ENCODE measurements at regions not wholly inside any gene's neighbourhood (a gene's known extent, or its start where the extent isn't known, plus 50 kb on each side); places are given as distances from the start of the nearest gene placed in this dataset.

- TF ChIP-seq JUN (CRISPR knock-in tag; IDR thresholded peaks at IDR 0.05): no peak
- TF ChIP-seq SMAD4 (CRISPR knock-in tag; IDR thresholded peaks at IDR 0.05): no peak
These were observed 62.1 kb upstream of the NUP50 start (continued) for GRCh38 chr22:45101515-45102227.

- H3K27me3 Mint-ChIP-seq (ENCODE audit: low read depth): peaks cover 18% of the 10 kb centered on the region
- DNase-seq (ENCODE audit: low spot score): no peak
- H3K9me3 Mint-ChIP-seq: no peaks in the 10 kb centered on the region
- ATAC-seq: no peak
- H3K36me3 Mint-ChIP-seq: no peaks in the 10 kb centered on the region
- H3K4me1 Mint-ChIP-seq: peaks cover 6% of the 10 kb centered on the region; the same call in 1 of the 2 replicates
- H3K4me3 Mint-ChIP-seq: no peak overlapping the region
- CTCF ChIA-PET: interaction anchor here (0.9 to 3.4 kb wide), 5 partner anchors 13 to 295 kb away, joined by 3 to 18 read pairs (median 3); no protein-coding TSS in a partner anchor
- POLR2A ChIA-PET: interaction anchor here (0.6 kb wide), 1 partner anchor 145 kb away, joined by 6 read pairs; no protein-coding TSS in a partner anchor
- no peak for TF ChIP-seq TCF7 (CRISPR knock-in tag; IDR thresholded peaks at IDR 0.05; ENCODE audit: low read depth)
- H3K27ac Mint-ChIP-seq: no peak overlapping the region
These were observed 60.8 kb upstream of the NUP50 start for GRCh38 chr22:45102896-45103420.

DNA sequence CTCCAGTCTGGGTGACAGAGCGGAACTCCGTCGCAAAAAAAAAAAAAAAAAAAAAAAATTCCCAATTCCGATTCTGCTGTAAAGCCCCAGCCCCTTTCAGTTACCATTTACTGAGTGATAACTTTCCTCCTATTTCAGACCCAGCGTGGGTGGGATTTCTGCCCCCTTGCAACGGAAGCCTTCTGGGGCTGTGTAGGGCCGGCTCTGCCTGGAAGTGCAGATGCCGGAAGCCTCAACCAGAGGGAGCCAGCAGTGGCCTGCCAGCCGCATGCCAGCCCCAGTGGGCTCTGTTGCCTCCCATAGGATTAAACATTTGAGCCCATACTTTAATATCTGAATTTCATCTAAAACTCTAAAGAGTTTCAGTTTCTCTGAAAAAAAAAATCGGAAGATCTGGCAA, 60.0 kb upstream of the NUP50 start:
- ChIA-PET POLR2A (no interaction called here), CTCF (interaction anchor here (1.1 to 3.4 kb wide), 2 partner anchors 89 to 105 kb away, joined by 3 to 18 read pairs; no protein-coding TSS in a partner anchor)
- Mint-ChIP-seq H3K9me3 (no peaks in the 10 kb centered on the region), H3K4me1 (peaks cover 6% of the 10 kb centered on the region; the same call in 1 of the 2 replicates), H3K4me3 (no peak overlapping the region), H3K36me3 (no peaks in the 10 kb centered on the region), H3K27ac (no peak overlapping the region), H3K27me3 (ENCODE audit: low read depth) (peaks cover 20% of the 10 kb centered on the region)
- ATAC-seq (peak; percentile 70), DNase-seq (ENCODE audit: low spot score) (peak; percentile 29)
- TF ChIP-seq, protein P1, sequence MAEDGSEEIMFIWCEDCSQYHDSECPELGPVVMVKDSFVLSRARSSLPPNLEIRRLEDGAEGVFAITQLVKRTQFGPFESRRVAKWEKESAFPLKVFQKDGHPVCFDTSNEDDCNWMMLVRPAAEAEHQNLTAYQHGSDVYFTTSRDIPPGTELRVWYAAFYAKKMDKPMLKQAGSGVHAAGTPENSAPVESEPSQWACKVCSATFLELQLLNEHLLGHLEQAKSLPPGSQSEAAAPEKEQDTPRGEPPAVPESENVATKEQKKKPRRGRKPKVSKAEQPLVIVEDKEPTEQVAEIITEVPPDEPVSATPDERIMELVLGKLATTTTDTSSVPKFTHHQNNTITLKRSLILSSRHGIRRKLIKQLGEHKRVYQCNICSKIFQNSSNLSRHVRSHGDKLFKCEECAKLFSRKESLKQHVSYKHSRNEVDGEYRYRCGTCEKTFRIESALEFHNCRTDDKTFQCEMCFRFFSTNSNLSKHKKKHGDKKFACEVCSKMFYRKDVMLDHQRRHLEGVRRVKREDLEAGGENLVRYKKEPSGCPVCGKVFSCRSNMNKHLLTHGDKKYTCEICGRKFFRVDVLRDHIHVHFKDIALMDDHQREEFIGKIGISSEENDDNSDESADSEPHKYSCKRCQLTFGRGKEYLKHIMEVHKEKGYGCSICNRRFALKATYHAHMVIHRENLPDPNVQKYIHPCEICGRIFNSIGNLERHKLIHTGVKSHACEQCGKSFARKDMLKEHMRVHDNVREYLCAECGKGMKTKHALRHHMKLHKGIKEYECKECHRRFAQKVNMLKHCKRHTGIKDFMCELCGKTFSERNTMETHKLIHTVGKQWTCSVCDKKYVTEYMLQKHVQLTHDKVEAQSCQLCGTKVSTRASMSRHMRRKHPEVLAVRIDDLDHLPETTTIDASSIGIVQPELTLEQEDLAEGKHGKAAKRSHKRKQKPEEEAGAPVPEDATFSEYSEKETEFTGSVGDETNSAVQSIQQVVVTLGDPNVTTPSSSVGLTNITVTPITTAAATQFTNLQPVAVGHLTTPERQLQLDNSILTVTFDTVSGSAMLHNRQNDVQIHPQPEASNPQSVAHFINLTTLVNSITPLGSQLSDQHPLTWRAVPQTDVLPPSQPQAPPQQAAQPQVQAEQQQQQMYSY (CRISPR knock-in tag; IDR thresholded peaks at IDR 0.05): no peak
- TF ChIP-seq SMAD4 (CRISPR knock-in tag; IDR thresholded peaks at IDR 0.05): no peak
- TF ChIP-seq ZNF281 (CRISPR knock-in tag; IDR thresholded peaks at IDR 0.05): no peak
- TF ChIP-seq KAT7 (CRISPR knock-in tag; IDR thresholded peaks at IDR 0.05; ENCODE audit: borderline replicate concordance): no peak
- TF ChIP-seq, protein P2, sequence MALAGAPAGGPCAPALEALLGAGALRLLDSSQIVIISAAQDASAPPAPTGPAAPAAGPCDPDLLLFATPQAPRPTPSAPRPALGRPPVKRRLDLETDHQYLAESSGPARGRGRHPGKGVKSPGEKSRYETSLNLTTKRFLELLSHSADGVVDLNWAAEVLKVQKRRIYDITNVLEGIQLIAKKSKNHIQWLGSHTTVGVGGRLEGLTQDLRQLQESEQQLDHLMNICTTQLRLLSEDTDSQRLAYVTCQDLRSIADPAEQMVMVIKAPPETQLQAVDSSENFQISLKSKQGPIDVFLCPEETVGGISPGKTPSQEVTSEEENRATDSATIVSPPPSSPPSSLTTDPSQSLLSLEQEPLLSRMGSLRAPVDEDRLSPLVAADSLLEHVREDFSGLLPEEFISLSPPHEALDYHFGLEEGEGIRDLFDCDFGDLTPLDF (CRISPR knock-in tag; IDR thresholded peaks at IDR 0.05): no peak
- TF ChIP-seq NR3C1 (CRISPR knock-in tag; conservative IDR thresholded peaks at IDR 0.05; ENCODE audit: low read depth): no peak
- TF ChIP-seq CTCF (IDR thresholded peaks at IDR 0.05): no peak
- TF ChIP-seq, protein P3, sequence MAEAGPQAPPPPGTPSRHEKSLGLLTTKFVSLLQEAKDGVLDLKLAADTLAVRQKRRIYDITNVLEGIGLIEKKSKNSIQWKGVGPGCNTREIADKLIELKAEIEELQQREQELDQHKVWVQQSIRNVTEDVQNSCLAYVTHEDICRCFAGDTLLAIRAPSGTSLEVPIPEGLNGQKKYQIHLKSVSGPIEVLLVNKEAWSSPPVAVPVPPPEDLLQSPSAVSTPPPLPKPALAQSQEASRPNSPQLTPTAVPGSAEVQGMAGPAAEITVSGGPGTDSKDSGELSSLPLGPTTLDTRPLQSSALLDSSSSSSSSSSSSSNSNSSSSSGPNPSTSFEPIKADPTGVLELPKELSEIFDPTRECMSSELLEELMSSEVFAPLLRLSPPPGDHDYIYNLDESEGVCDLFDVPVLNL (CRISPR knock-in tag; IDR thresholded peaks at IDR 0.05; ENCODE audit: borderline replicate concordance, low read depth): no peak
- TF ChIP-seq ESRRA (CRISPR knock-in tag; IDR thresholded peaks at IDR 0.05; ENCODE audit: borderline replicate concordance): no peak
- no peak for TF ChIP-seq ZMAT4 (CRISPR knock-in tag; IDR thresholded peaks at IDR 0.05)
- TF ChIP-seq TEAD4 (CRISPR knock-in tag; IDR thresholded peaks at IDR 0.05): no peak
- TF ChIP-seq RELA (CRISPR knock-in tag; IDR thresholded peaks at IDR 0.05; ENCODE audit: borderline replicate concordance): no peak
- TF ChIP-seq ZNF671 (CRISPR knock-in tag; IDR thresholded peaks at IDR 0.05): no peak
- TF ChIP-seq USF1 (CRISPR knock-in tag; IDR thresholded peaks at IDR 0.05): no peak
- TF ChIP-seq, protein P4, sequence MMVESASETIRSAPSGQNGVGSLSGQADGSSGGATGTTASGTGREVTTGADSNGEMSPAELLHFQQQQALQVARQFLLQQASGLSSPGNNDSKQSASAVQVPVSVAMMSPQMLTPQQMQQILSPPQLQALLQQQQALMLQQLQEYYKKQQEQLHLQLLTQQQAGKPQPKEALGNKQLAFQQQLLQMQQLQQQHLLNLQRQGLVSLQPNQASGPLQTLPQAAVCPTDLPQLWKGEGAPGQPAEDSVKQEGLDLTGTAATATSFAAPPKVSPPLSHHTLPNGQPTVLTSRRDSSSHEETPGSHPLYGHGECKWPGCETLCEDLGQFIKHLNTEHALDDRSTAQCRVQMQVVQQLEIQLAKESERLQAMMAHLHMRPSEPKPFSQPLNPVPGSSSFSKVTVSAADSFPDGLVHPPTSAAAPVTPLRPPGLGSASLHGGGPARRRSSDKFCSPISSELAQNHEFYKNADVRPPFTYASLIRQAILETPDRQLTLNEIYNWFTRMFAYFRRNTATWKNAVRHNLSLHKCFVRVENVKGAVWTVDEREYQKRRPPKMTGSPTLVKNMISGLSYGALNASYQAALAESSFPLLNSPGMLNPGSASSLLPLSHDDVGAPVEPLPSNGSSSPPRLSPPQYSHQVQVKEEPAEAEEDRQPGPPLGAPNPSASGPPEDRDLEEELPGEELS (CRISPR knock-in tag; IDR thresholded peaks at IDR 0.05): no peak
- TF ChIP-seq JUN (CRISPR knock-in tag; IDR thresholded peaks at IDR 0.05): no peak
